Muscle of leg (tissue), 3 donors: ENCODE measurements at regions not wholly inside any gene's neighbourhood (a gene's known extent, or its start where the extent isn't known, plus 50 kb on each side); places are given as distances from the start of the nearest gene placed in this dataset.
A peak's percentile ranks its signal among the peaks of the same experiment; 100 is the strongest.

ENCODE experiments used
- DNase-seq: peaks from one replicate; pipeline ENCODE4 v3.0.0; 2013
- H3K27ac ChIP-seq: one replicate; pipeline ENCODE4 v1.5.1; 2013; ENCODE audit warnings: mild to moderate bottlenecking, low read length, control low read depth
- H3K27me3 ChIP-seq: one replicate; pipeline ENCODE4 v1.6.1; 2013; ENCODE audit warnings: low read length; ENCODE audit not compliant: control insufficient read depth, insufficient read depth
- H3K36me3 ChIP-seq: one replicate; pipeline ENCODE4 v1.6.1; 2013; ENCODE audit warnings: low read length; ENCODE audit not compliant: control insufficient read depth, insufficient read depth
- H3K4me1 ChIP-seq: one replicate; pipeline ENCODE4 v1.6.1; 2013; ENCODE audit warnings: low read length; ENCODE audit not compliant: control insufficient read depth, insufficient read depth
- H3K4me3 ChIP-seq: one replicate; pipeline ENCODE4 v1.5.1; 2013; ENCODE audit warnings: low read length, control low read depth
- H3K9me3 ChIP-seq: replicated peaks from 2 replicates; pipeline ENCODE4 v1.6.1; 2013; ENCODE audit warnings: low read depth, low read length; ENCODE audit not compliant: control insufficient read depth
- WGBS: methylation state at CpG from one replicate; pipeline ENCODE4 v1.1.5; 2013; ENCODE audit warnings: missing lambda C conversion rate; ENCODE audit not compliant: insufficient coverage; 5-methylcytosine and 5-hydroxymethylcytosine counted together

DNA sequence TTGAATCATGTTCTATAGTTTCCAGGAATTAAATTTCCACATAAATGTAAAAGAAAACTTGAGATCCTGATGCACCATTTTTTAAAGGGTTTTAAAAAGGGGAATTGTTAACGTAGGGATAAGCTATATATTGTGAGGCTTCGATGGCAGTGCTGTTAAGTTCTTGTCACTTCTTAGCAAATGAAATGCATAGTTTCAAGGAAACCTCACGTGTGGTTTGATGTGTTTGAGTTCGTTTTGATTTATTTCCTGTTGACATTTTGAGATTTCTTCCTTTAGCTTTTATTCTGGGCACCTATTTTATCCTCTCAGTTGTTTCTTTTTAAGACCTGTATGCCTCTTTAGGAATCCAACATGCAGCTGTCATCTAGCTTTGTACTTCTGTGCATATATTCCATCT, 301.0 kb downstream of the DOCK8 start:
- DNase-seq = no peak
- 60% methylated on average over 1 of the region's 4 CpGs for WGBS
- H3K4me1 ChIP-seq = no peaks in the 10 kb centered on the region

DNA sequence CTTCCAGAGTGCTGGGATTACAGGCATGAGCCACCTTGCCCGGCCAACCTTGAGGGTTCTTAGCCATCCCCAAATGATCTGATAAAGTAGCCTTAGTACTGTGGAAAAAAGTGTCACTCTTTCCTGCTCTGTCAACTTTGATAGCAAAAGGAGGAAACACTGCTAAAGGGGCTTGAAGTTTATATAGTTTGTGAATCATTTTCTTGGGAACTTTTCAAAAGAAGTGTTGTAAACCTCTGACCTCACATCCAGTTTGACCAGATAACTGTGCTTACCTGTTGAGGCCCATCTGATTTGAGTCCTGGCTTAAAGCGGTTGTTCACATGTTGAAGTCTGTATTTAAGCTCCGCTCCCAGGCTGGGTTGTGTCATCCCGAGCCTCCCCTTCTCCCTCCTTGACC, 303.3 kb downstream of the DOCK8 start:
- DNase-seq = no peak
- Histone ChIP-seq H3K27ac (no peak overlapping the region), H3K4me3 (no peak overlapping the region), H3K27me3 (no peaks in the 10 kb centered on the region), H3K4me1 (no peaks in the 10 kb centered on the region), H3K36me3 (no peaks in the 10 kb centered on the region), H3K9me3 (no peaks in the 10 kb centered on the region)
- 87% methylated on average over 4 of the region's 4 CpGs for WGBS

More for the DNA sequence above, 301.0 kb downstream of the DOCK8 start:
- Histone ChIP-seq H3K9me3 (no peaks in the 10 kb centered on the region), H3K36me3 (no peaks in the 10 kb centered on the region), H3K4me3 (no peak overlapping the region), H3K27me3 (no peaks in the 10 kb centered on the region), H3K27ac (no peak overlapping the region)

DNA sequence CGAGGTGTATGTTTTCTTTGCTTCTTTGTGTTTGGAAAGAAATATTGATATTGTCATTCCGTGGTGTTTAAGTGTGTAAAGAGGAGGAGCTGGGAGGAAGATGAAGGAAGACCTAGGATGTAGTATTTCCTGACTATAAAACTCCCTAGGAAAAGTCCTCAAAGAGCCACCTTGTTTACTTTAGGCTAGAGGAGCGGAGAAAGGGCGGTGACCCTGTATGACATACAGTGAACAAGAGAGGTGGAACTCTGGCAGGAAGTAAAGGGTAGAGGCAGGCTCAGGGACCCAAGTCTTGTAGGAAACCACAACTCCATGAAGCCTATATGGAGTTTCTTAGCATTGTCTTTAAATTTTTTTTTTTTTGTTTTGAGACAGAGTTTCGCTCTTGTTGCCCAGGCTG, 303.9 kb downstream of the DOCK8 start:
- Histone ChIP-seq H3K4me1 (no peaks in the 10 kb centered on the region), H3K27me3 (no peaks in the 10 kb centered on the region), H3K36me3 (no peaks in the 10 kb centered on the region), H3K27ac (no peak overlapping the region), H3K4me3 (no peak overlapping the region), H3K9me3 (no peaks in the 10 kb centered on the region)
- DNase-seq = no peak
- WGBS = no CpG with 5 or more reads among the region's 5 CpGs

DNA sequence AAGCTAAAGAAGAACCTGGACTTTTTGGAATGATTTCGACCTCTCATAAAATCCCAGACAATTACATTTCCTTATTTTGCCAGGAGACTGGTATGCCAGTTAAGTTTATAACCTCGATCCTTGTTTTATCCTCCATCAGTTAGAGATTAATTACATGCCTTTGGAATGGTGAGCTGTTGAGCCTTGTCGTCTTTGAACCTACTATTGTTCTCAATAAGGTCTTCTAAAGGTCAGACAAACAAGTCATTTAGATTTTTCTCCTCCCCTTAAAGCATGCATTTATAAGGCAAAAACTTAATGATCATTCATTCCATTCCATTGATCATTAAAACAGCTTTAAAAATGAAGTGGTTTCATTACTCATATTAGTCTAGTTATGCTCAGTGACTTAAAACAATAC, 304.9 kb downstream of the DOCK8 start:
- H3K36me3 ChIP-seq = no peaks in the 10 kb centered on the region
- H3K27ac ChIP-seq = no peak overlapping the region
- H3K4me3 ChIP-seq = no peak overlapping the region
- no peak for DNase-seq
- no peaks in the 10 kb centered on the region for H3K4me1 ChIP-seq
- WGBS = no CpG with 5 or more reads among the region's 3 CpGs
- no peaks in the 10 kb centered on the region for H3K27me3 ChIP-seq
- no peaks in the 10 kb centered on the region for H3K9me3 ChIP-seq

DNA sequence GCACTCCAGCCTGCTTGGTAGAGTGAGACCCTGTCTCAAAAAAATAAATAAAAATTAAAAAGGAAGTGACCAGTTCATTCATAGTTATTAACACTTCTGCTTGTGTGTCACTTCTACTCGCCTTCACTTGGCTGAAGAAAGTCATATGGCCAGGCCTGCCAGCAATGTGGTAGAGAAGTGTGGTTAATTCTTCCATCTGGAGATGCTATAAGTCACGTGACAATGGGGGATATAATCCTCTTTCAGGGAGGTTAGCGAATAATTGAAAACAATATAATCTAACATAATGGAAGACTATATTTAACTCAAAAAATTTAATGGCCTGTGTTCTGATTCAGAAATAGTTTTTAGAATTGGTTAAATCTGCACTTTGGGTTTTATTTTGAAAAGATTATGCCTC, 305.6 kb downstream of the DOCK8 start:
- no peaks in the 10 kb centered on the region for H3K9me3 ChIP-seq
- no peaks in the 10 kb centered on the region for H3K27me3 ChIP-seq
- H3K36me3 ChIP-seq = no peaks in the 10 kb centered on the region
- H3K4me1 ChIP-seq = no peaks in the 10 kb centered on the region
- H3K4me3 ChIP-seq = no peak overlapping the region
- no CpG with 5 or more reads among the region's 3 CpGs for WGBS
- peak; percentile 53 for DNase-seq
- peak overlapping the region; percentile 29 for H3K27ac ChIP-seq

DNA sequence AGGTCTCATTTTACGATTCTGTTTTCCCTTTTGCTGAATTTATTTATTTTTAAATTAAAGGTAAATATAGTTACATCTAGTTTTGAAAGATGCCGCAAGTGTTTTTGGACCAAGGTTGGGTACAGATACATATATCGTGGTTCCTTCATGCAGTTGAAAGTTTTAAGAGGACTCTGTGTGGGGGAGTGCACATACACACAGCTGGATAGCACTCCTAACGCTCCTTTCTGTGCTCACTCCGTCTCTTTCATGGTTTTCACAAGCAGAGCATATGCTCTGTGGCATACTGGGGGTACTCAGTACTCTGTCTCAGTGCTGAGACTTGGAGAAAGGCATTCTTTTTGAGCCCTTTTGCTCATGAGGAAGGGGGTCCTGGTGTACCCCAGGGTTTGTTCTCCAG, 307.5 kb downstream of the DOCK8 start:
- Histone ChIP-seq H3K36me3 (no peaks in the 10 kb centered on the region), H3K27me3 (no peaks in the 10 kb centered on the region), H3K27ac (no peak overlapping the region), H3K9me3 (no peaks in the 10 kb centered on the region), H3K4me1 (no peaks in the 10 kb centered on the region), H3K4me3 (no peak overlapping the region)
- DNase-seq = no peak
- WGBS = no CpG with 5 or more reads among the region's 5 CpGs

DNA sequence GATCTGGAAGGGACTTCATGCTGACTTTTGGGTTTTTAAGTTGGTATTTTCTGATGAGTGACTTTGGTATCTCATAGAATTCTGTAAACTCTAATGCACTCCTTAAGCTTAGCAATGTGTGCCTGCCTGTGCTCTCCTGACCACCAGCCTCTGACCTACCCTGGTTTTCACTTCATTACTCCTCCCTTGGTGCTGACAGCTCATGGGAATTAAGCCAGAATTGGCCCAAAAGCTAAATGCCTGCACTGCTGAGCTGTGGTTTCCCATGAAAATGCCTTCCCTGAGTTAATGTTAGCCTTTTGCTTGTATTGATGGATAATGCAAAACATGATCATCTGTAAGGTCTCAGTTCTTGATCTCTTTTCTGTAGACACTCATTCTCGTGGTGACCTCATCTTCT, 308.0 kb downstream of the DOCK8 start:
- Histone ChIP-seq H3K4me3 (no peak overlapping the region), H3K36me3 (no peaks in the 10 kb centered on the region), H3K27me3 (no peaks in the 10 kb centered on the region), H3K27ac (no peak overlapping the region), H3K9me3 (no peaks in the 10 kb centered on the region), H3K4me1 (no peaks in the 10 kb centered on the region)
- DNase-seq = no peak
- WGBS = no CpG with 5 or more reads among the region's 1 CpG

DNA sequence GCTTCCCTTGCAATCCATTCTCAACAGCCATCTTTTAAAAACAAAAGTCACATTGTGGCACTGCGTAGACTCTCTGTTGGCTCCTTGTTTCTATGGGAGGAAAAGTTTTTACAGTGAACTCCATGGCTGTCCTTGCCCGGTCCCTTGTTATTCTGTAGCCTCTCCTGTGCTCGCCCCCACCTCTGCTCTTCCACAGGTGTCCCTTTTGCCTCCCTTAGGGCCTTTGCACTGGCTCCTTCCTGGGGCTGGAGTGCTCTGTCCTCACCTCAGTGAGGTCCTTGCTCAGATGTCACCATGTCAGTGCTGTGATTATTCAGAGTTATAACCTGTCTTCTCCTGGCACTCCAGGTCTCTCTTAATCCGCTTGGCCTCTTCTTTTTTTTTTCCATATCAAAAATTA, 308.8 kb downstream of the DOCK8 start:
- WGBS = 88% methylated on average over 2 of the region's 4 CpGs
- Histone ChIP-seq H3K36me3 (no peaks in the 10 kb centered on the region), H3K27ac (no peak overlapping the region), H3K9me3 (no peaks in the 10 kb centered on the region), H3K4me1 (no peaks in the 10 kb centered on the region), H3K27me3 (no peaks in the 10 kb centered on the region), H3K4me3 (no peak overlapping the region)
- DNase-seq = no peak

DNA sequence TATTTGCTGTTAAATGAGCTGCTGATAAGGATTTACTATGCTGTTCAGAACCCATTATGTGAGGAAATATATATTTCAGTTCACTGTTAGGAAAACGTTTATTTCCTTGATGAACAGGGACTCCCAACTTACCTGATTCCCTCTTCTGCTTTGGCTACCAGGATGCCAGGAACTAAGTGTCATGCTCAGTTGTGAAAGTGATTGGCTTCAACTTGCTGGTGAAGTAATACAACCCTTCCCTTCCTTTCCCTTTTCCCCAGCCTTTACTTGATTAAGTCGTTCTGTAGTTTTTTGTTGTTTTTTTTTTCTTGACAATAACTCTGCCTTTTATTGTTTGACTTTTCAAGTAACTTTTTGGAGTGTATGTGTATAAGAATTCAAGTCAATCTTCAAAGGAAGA, 309.3 kb downstream of the DOCK8 start:
- Histone ChIP-seq H3K9me3 (no peaks in the 10 kb centered on the region), H3K36me3 (no peaks in the 10 kb centered on the region), H3K27ac (no peak overlapping the region), H3K4me3 (no peak overlapping the region), H3K27me3 (no peaks in the 10 kb centered on the region), H3K4me1 (no peaks in the 10 kb centered on the region)
- no CpG with 5 or more reads among the region's 2 CpGs for WGBS
- no peak for DNase-seq

DNA sequence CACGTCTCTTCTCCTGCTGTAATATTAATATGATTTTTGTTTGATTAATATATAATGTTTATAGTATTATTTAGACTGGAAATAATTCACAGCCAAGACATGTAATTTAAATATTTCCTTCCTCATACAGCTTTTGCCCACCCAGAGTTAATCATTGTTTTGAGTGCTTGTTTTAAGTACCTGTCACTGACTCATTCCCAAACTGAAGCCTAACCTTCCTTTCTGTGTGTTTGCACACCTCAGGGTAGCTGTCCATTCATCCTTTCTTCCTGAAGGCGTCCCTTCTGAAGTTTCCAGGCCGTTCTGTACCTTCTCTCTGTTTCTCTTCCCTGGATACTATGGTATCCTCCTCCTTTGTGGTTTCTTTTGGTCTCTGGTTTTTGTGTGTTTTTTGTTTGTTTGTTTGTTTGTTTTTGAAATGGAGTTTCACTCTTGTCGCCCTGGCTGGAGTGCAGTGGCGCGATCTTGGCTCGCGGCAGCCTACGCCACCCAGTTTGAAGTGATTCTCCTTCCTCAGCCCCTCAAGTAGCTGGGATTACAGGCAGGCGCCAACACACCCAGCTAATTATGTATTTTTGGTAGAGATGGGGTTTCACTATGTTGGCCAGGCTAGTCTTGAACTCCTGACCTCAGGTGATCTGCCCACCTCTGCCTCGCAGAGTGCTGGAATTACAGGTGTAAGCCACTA, 312.4 kb downstream of the DOCK8 start:
- no CpG with 5 or more reads among the region's 11 CpGs for WGBS
- no peak for DNase-seq
- H3K9me3 ChIP-seq = no peaks in the 10 kb centered on the region
- no peaks in the 10 kb centered on the region for H3K36me3 ChIP-seq
- H3K27me3 ChIP-seq = no peaks in the 10 kb centered on the region
- no peaks in the 10 kb centered on the region for H3K4me1 ChIP-seq
- no peak overlapping the region for H3K27ac ChIP-seq
- no peak overlapping the region for H3K4me3 ChIP-seq

DNA sequence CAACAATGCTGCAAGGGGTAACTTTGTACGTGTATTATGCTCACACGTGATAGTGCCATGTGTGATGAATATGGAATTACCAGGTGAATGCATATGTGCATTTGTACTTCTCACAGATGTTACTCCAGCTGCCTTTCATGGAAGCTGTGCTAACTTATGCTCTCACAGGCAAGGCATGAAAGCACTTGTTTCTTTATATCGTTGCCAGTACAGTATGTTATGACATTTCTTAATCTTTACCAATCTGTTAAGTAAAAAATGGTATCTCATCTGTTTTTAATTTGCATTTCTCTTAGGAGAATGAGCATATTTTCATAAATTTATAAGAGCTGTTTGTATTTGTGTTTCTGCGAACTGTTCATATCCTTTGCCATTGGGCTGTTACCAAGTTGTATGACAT, 311.8 kb upstream of the DMRT1 start:
- Histone ChIP-seq H3K4me3 (no peak overlapping the region), H3K9me3 (no peaks in the 10 kb centered on the region), H3K27ac (no peak overlapping the region), H3K27me3 (no peaks in the 10 kb centered on the region), H3K36me3 (no peaks in the 10 kb centered on the region), H3K4me1 (peaks cover 12% of the 10 kb centered on the region)
- DNase-seq = peak; percentile 57
- no CpG with 5 or more reads among the region's 4 CpGs for WGBS
